IMR-90 (cell line): ENCODE measurements at regions not wholly inside any gene's neighbourhood (a gene's known extent, or its start where the extent isn't known, plus 50 kb on each side); places are given as distances from the start of the nearest gene placed in this dataset.

Experiments used
- ATAC-seq: fragments of 200-7000 bp; cut with Tn5 transposase; 2 replicates; pipeline ENCODE4 v1.9.1; 2020; ENCODE audit warnings: low read depth, mild to moderate bottlenecking, moderate library complexity
- BruUV-seq: library from RNA; stranded (reverse); fragments of 400-500 nt; replicated peaks from 2 replicates; lab custom pipeline; 2021; lab: Mats Ljungman, UMichigan
- CTCF ChIA-PET: fragments of 300-600 bp; formaldehyde crosslinking; extraction: SDS; loops from one replicate; lab custom pipeline; 2021; ENCODE audit warnings: antibody characterized with exemption; lab: Yijun Ruan, JAX
- POLR2A ChIA-PET: fragments of 300-600 bp; sonication (Branson Sonifier 250); formaldehyde crosslinking; loops from one replicate; lab custom pipeline; 2022; ENCODE audit warnings: antibody characterized with exemption; ENCODE audit not compliant: unreplicated experiment; lab: Charles Lee
- DNase-seq: peaks from one replicate; pipeline ENCODE4 v3.0.0; 2013
- H2AFZ ChIP-seq: replicated peaks from 2 replicates; pipeline ENCODE3; 2013; ENCODE audit warnings: low read length, mild to moderate bottlenecking; ENCODE audit not compliant: poor library complexity
- H2AK5ac ChIP-seq: 2 replicates; pipeline ENCODE4 v1.6.1; 2013; ENCODE audit warnings: low read depth, low read length, inconsistent platforms
- H2AK9ac ChIP-seq: replicated peaks from 2 replicates; pipeline ENCODE3; 2013; ENCODE audit warnings: mild to moderate bottlenecking, low read depth, low read length, moderate library complexity; ENCODE audit not compliant: poor library complexity
- H2BK120ac ChIP-seq: 2 replicates; pipeline ENCODE4 v1.6.1; 2013; ENCODE audit warnings: low read depth, low read length, inconsistent platforms
- H2BK15ac ChIP-seq: 3 replicates; pipeline ENCODE4 v1.6.1; 2013; ENCODE audit warnings: low read depth, low read length, inconsistent platforms
- H2BK20ac ChIP-seq: 2 replicates; pipeline ENCODE4 v1.6.1; 2013; ENCODE audit warnings: low read depth, mild to moderate bottlenecking, inconsistent platforms, low read length, moderate library complexity
- H2BK5ac ChIP-seq: 2 replicates; pipeline ENCODE4 v1.6.1; 2013; ENCODE audit warnings: mild to moderate bottlenecking, low read depth, low read length, inconsistent platforms; ENCODE audit not compliant: poor library complexity, severe bottlenecking
- H3K14ac ChIP-seq: replicated peaks from 2 replicates; pipeline ENCODE4 v1.6.1; 2013; ENCODE audit warnings: low read depth, low read length, inconsistent platforms
- H3K18ac ChIP-seq: 2 replicates; pipeline ENCODE4 v1.6.1; 2013; ENCODE audit warnings: low read depth, low read length, control low read depth
- H3K23ac ChIP-seq: 2 replicates; pipeline ENCODE4 v1.6.1; 2013; ENCODE audit warnings: low read depth, low read length, inconsistent platforms
- H3K27ac ChIP-seq: 2 replicates; pipeline ENCODE4 v1.5.1; 2013; ENCODE audit warnings: mild to moderate bottlenecking, control low read depth, low read length; ENCODE audit not compliant: insufficient read depth
- H3K27me3 ChIP-seq: 2 replicates; pipeline ENCODE4 v1.6.1; 2013; ENCODE audit warnings: low read length; ENCODE audit not compliant: control insufficient read depth, insufficient read depth
- H3K36me3 ChIP-seq: 2 replicates; pipeline ENCODE4 v1.6.1; 2013; ENCODE audit warnings: low read length, mixed read lengths; ENCODE audit not compliant: control insufficient read depth, insufficient read depth
- H3K4ac ChIP-seq: 2 replicates; pipeline ENCODE4 v1.6.1; 2013; ENCODE audit warnings: low read depth, low read length, inconsistent platforms
- H3K4me1 ChIP-seq: 2 replicates; pipeline ENCODE4 v1.6.1; 2013; ENCODE audit warnings: low read length, mixed read lengths; ENCODE audit not compliant: control insufficient read depth, insufficient read depth
- H3K4me2 ChIP-seq: 2 replicates; pipeline ENCODE4 v1.6.1; 2013; ENCODE audit warnings: low read depth, mild to moderate bottlenecking, control low read depth, low read length, moderate library complexity
- H3K4me3 ChIP-seq: 2 replicates; pipeline ENCODE4 v1.5.1; 2013; ENCODE audit warnings: low read depth, mild to moderate bottlenecking, control low read depth, low read length, moderate library complexity; ENCODE audit not compliant: insufficient read depth
- H3K56ac ChIP-seq: 2 replicates; pipeline ENCODE4 v1.6.1; 2013; ENCODE audit warnings: low read length, inconsistent platforms; ENCODE audit not compliant: insufficient read depth; ENCODE audit errors: extremely low read depth
- H3K79me1 ChIP-seq, 2 experiments: 2 replicates each; pipeline ENCODE4 v1.6.1; 2013; ENCODE audit warnings: low read length in 2 of 2, inconsistent platforms in 1 of 2, low read depth in 1 of 2
- H3K9ac ChIP-seq: 2 replicates; pipeline ENCODE4 v1.6.1; 2013; ENCODE audit warnings: low read depth, low read length, control low read depth
- H3K9me1 ChIP-seq: 2 replicates; pipeline ENCODE4 v1.6.1; 2013; ENCODE audit warnings: low read length, inconsistent platforms; ENCODE audit not compliant: insufficient read depth
- H3K9me3 ChIP-seq: 2 replicates; pipeline ENCODE4 v1.6.1; 2013; ENCODE audit warnings: low read length; ENCODE audit not compliant: control insufficient read depth, insufficient read depth
- H4K20me1 ChIP-seq: 2 replicates; pipeline ENCODE4 v1.6.1; 2013; ENCODE audit warnings: low read length, inconsistent platforms; ENCODE audit not compliant: insufficient read depth
- H4K5ac ChIP-seq: 2 replicates; pipeline ENCODE4 v1.6.1; 2013; ENCODE audit warnings: mild to moderate bottlenecking, low read depth, low read length, control low read depth
- H4K8ac ChIP-seq, 2 experiments: 2 replicates each; pipeline ENCODE4 v1.6.1; 2013; ENCODE audit warnings: low read depth in 2 of 2, low read length in 2 of 2, control low read depth in 1 of 2, inconsistent platforms in 1 of 2
- H4K91ac ChIP-seq: 2 replicates; pipeline ENCODE4 v1.6.1; 2013; ENCODE audit warnings: low read depth, low read length, inconsistent platforms; ENCODE audit not compliant: insufficient read depth
- BHLHE40 ChIP-seq: fragments of 150-350 bp; IDR thresholded peaks from 2 replicates; pipeline ENCODE4 v1.6.1; 2016; ENCODE audit warnings: mild to moderate bottlenecking, low read depth, low read length
- CEBPB ChIP-seq: IDR thresholded peaks from 2 replicates; pipeline ENCODE4 v1.6.1; 2012; ENCODE audit warnings: low read depth, low read length, improper control_type of control experiment
- CHD1 ChIP-seq: IDR thresholded peaks from 2 replicates; pipeline ENCODE4 v1.6.1; 2012; ENCODE audit warnings: low read depth, low read length, improper control_type of control experiment
- FOS ChIP-seq: fragments of 150-350 bp; IDR thresholded peaks from 2 replicates; pipeline ENCODE4 v1.6.1; 2016; ENCODE audit warnings: low read depth, low read length
- MAFK ChIP-seq: IDR thresholded peaks from 2 replicates; pipeline ENCODE4 v1.6.1; 2012; ENCODE audit warnings: low read depth, low read length, improper control_type of control experiment
- MXI1 ChIP-seq: IDR thresholded peaks from 2 replicates; pipeline ENCODE4 v1.6.1; 2012; ENCODE audit warnings: low read depth, mild to moderate bottlenecking, low read length, moderate library complexity, borderline replicate concordance
- NFE2L2 ChIP-seq: fragments of 150-350 bp; IDR thresholded peaks from 2 replicates; pipeline ENCODE4 v1.6.1; 2016; ENCODE audit warnings: low read depth, mild to moderate bottlenecking, low read length
- POLR2A ChIP-seq: IDR thresholded peaks from 2 replicates; pipeline ENCODE4 v1.6.1; 2012; ENCODE audit warnings: mild to moderate bottlenecking, low read depth, low read length
- RAD21 ChIP-seq: IDR thresholded peaks from 2 replicates; pipeline ENCODE4 v1.6.1; 2012; ENCODE audit warnings: low read length, improper control_type of control experiment
- RCOR1 ChIP-seq: IDR thresholded peaks from 2 replicates; pipeline ENCODE4 v1.6.1; 2012; ENCODE audit warnings: mild to moderate bottlenecking, low read length, improper control_type of control experiment; ENCODE audit not compliant: insufficient replicate concordance
- RFX5 ChIP-seq: IDR thresholded peaks from 2 replicates; pipeline ENCODE4 v1.8.0; 2012; ENCODE audit warnings: low read depth, mild to moderate bottlenecking, low read length, moderate library complexity
- SMC3 ChIP-seq: fragments of 150-350 bp; IDR thresholded peaks from 2 replicates; pipeline ENCODE4 v1.6.1; 2016; ENCODE audit warnings: low read depth, mild to moderate bottlenecking, antibody characterized with exemption, low read length, moderate library complexity
- WGBS, 2 experiments: methylation state at CpG; one replicate each; pipeline versions ENCODE4 v1.1.5 to v1.1.7; 2013; ENCODE audit warnings: missing lambda C conversion rate in 2 of 2; ENCODE audit not compliant: insufficient read length in 1 of 2; ENCODE audit errors: extremely low coverage in 2 of 2; 5-methylcytosine and 5-hydroxymethylcytosine counted together
- dilution Hi-C: fragments of 300-500 bp; cut with HindIII; formaldehyde crosslinking; loops from one replicate; pipeline ENCODE4 v1.14.3; 2018; ENCODE audit warnings: low sequenced_read_pairs; ENCODE audit not compliant: unreplicated experiment
- in situ Hi-C: fragments of 300-500 bp; cut with MboI; formaldehyde crosslinking; loops from 3 replicates; pipeline ENCODE4 v1.14.3; 2019; ENCODE audit warnings: low sequenced_read_pairs, inconsistent platforms, mixed read lengths
- intact Hi-C: fragments of 100-400 bp; cut with micrococcal nuclease; formaldehyde crosslinking; loops from 2 replicates; pipeline ENCODE4 v1.10.0; 2022
- TF ChIP-seq, protein P1 (sequence below): fragments of 150-350 bp; IDR thresholded peaks from 2 replicates; pipeline ENCODE4 v1.6.1; 2016; ENCODE audit warnings: low read depth, mild to moderate bottlenecking, low read length, moderate library complexity, borderline replicate concordance
- TF ChIP-seq, protein P2 (sequence below): fragments of 150-350 bp; IDR thresholded peaks from 2 replicates; pipeline ENCODE4 v1.6.1; 2017; ENCODE audit warnings: mild to moderate bottlenecking, antibody characterized with exemption, low read length, low read depth
- TF ChIP-seq, protein P3 (sequence below): conservative IDR thresholded peaks from 2 replicates; pipeline ENCODE4 v1.5.1; 2012; ENCODE audit warnings: mild to moderate bottlenecking, low read depth, low read length, improper control_type of control experiment

DNA sequence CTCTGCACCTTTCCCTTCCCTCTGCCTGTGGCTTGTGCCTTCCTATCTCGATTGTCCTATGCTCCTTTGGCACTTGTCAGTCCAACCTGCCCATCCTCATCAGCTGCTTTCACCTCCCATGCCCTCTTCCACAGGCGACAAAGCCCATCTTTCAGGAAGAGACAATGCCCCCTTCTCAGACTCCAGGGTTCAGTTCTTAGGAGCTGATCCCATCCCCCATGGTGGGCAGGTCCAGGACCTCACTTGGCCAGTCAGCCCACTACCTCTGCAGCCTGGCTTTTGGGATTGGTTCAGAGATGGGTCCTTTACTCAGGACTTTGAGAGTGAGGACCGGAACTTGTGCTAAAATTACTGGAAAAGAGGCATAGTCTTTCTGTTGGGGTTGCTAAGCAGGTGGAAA is 74.0 kb upstream of the NANOS1 start:
- Histone ChIP-seq H2AK5ac (no peak overlapping the region), H2BK120ac (no peak overlapping the region), H3K14ac (no peak overlapping the region), H3K18ac (no peak overlapping the region), H4K8ac (no peak overlapping the region), H3K56ac (no peak overlapping the region), H3K27ac (no peak overlapping the region), H3K9ac (no peak overlapping the region), H3K4ac (no peak overlapping the region), H2BK20ac (no peak overlapping the region), H2AFZ (no peak overlapping the region), H3K4me2 (no peak overlapping the region), H4K20me1 (no peaks in the 10 kb centered on the region), H3K79me1 (no peaks in the 10 kb centered on the region), H3K4me3 (no peak overlapping the region), H3K23ac (no peak overlapping the region), H2AK9ac (no peak overlapping the region), H4K5ac (no peak overlapping the region), H3K27me3 (peaks cover 12% of the 10 kb centered on the region), H3K36me3 (no peaks in the 10 kb centered on the region), H3K4me1 (peaks cover 7% of the 10 kb centered on the region), H3K9me1 (no peaks in the 10 kb centered on the region), H2BK15ac (no peak overlapping the region), H4K91ac (no peak overlapping the region), H3K9me3 (no peaks in the 10 kb centered on the region), H2BK5ac (no peak overlapping the region)
- WGBS, 2 experiments: no CpG with 5 or more reads among the region's 3 CpGs
- ATAC-seq: no peak
- BruUV-seq: no TSS peak
- POLR2A ChIA-PET: no interaction called here
- in situ Hi-C loops: no loop called here
- TF ChIP-seq RFX5: no peak
- TF ChIP-seq, protein P1, sequence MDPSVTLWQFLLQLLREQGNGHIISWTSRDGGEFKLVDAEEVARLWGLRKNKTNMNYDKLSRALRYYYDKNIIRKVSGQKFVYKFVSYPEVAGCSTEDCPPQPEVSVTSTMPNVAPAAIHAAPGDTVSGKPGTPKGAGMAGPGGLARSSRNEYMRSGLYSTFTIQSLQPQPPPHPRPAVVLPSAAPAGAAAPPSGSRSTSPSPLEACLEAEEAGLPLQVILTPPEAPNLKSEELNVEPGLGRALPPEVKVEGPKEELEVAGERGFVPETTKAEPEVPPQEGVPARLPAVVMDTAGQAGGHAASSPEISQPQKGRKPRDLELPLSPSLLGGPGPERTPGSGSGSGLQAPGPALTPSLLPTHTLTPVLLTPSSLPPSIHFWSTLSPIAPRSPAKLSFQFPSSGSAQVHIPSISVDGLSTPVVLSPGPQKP: no peak
- TF ChIP-seq SMC3: no peak
- TF ChIP-seq FOS: no peak
- TF ChIP-seq POLR2A: no peak
- no peak for TF ChIP-seq MXI1
- no peak for TF ChIP-seq CHD1
- no peak for TF ChIP-seq CEBPB
- no peak for TF ChIP-seq RCOR1
- no peak for TF ChIP-seq BHLHE40
- no peak for TF ChIP-seq NFE2L2
- no peak for TF ChIP-seq RAD21
- TF ChIP-seq, protein P2, sequence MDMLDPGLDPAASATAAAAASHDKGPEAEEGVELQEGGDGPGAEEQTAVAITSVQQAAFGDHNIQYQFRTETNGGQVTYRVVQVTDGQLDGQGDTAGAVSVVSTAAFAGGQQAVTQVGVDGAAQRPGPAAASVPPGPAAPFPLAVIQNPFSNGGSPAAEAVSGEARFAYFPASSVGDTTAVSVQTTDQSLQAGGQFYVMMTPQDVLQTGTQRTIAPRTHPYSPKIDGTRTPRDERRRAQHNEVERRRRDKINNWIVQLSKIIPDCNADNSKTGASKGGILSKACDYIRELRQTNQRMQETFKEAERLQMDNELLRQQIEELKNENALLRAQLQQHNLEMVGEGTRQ: no peak
- no peak for TF ChIP-seq MAFK
- TF ChIP-seq, protein P3, sequence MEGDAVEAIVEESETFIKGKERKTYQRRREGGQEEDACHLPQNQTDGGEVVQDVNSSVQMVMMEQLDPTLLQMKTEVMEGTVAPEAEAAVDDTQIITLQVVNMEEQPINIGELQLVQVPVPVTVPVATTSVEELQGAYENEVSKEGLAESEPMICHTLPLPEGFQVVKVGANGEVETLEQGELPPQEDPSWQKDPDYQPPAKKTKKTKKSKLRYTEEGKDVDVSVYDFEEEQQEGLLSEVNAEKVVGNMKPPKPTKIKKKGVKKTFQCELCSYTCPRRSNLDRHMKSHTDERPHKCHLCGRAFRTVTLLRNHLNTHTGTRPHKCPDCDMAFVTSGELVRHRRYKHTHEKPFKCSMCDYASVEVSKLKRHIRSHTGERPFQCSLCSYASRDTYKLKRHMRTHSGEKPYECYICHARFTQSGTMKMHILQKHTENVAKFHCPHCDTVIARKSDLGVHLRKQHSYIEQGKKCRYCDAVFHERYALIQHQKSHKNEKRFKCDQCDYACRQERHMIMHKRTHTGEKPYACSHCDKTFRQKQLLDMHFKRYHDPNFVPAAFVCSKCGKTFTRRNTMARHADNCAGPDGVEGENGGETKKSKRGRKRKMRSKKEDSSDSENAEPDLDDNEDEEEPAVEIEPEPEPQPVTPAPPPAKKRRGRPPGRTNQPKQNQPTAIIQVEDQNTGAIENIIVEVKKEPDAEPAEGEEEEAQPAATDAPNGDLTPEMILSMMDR: no peak
- DNase-seq: no peak
- CTCF ChIA-PET: no interaction called here
- dilution Hi-C loops: no loop called here
- intact Hi-C loops: no loop called here
